ENCODE measurements at regions not wholly inside any gene's neighbourhood (a gene's known extent, or its start where the extent isn't known, plus 50 kb on each side); places are given as distances from the start of the nearest gene placed in this dataset.
"Not testable (repeated sequence)": the region's sequence is repeated elsewhere in the genome, so short reads cannot be mapped to it uniquely, and the experiment has no call there.

DNA sequence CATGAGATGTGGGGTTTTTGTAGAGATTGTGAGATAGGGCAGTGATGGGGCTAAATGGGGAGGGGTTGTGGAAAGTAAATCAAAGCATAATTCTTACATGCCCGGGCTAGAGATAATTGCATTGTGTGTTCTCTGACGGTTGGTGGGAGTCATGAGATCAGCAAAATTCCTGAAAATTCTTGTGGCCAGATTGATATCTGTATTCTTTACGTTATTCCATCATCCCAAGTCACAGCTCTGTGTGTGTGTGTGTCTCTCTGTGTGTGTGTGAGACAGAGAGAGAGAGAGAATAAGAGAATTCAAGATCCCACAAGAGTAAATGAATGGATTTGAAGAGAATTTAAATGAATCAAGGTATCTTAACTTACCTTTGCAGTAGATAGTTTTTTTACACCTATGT, 138.6 kb upstream of the ARHGAP20 start:
- Histone ChIP-seq H3K4me3 (no peak overlapping the region), H3K27ac (no peak overlapping the region), H3K9me3 (peaks cover 0 to 2% of the 10 kb centered on the region in 2 donors), H3K27me3 (no peaks in the 10 kb centered on the region), H3K4me1 (no peaks in the 10 kb centered on the region), H3K36me3 (no peaks in the 10 kb centered on the region)
- DNase-seq (ENCODE audit: low spot score), result no peak
- TF ChIP-seq, protein P1, sequence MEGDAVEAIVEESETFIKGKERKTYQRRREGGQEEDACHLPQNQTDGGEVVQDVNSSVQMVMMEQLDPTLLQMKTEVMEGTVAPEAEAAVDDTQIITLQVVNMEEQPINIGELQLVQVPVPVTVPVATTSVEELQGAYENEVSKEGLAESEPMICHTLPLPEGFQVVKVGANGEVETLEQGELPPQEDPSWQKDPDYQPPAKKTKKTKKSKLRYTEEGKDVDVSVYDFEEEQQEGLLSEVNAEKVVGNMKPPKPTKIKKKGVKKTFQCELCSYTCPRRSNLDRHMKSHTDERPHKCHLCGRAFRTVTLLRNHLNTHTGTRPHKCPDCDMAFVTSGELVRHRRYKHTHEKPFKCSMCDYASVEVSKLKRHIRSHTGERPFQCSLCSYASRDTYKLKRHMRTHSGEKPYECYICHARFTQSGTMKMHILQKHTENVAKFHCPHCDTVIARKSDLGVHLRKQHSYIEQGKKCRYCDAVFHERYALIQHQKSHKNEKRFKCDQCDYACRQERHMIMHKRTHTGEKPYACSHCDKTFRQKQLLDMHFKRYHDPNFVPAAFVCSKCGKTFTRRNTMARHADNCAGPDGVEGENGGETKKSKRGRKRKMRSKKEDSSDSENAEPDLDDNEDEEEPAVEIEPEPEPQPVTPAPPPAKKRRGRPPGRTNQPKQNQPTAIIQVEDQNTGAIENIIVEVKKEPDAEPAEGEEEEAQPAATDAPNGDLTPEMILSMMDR (IDR thresholded peaks at IDR 0.05), result no peak

GRCh38 chr11:110843053-110843452, 130.8 kb upstream of the ARHGAP20 start:
- not testable (repeated sequence) for DNase-seq (ENCODE audit: low spot score); H3K4me3 ChIP-seq; H3K27ac ChIP-seq; H3K27me3 ChIP-seq; H3K36me3 ChIP-seq; H3K4me1 ChIP-seq
- H3K9me3 ChIP-seq, result peaks cover 2 to 12% of the 10 kb centered on the region in 2 donors

- Histone ChIP-seq H3K27ac (no peak overlapping the region), H3K27me3 (no peaks in the 10 kb centered on the region)
- DNase-seq (ENCODE audit: low spot score), result no peak
Measured at GRCh38 chr11:110838808-110839207, 126.6 kb upstream of the ARHGAP20 start.

DNA sequence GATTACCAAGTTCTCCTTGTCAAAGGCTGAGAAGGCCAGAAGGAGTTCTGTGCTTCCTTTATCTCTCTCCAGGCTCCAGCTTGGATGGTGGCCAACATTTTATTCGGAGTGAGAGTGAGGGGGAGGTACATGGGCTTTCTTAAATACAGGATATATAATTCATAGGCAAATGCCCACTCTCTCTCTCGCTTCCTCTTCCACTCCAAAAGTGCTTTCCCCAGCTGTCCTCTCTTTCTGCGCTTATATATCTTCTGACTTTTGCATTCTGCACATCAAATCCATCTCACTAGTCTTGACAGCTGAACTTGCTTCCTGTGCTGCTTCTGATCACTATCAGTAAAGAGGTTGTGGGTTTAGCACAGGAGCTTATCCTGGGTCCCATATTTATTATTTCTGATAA, 125.4 kb upstream of the ARHGAP20 start:
- DNase-seq (ENCODE audit: low spot score), result no peak
- no peaks in the 10 kb centered on the region for H3K4me1 ChIP-seq
- TF ChIP-seq, protein P1 (IDR thresholded peaks at IDR 0.05), result no peak
- no peak overlapping the region for H3K27ac ChIP-seq
- H3K36me3 ChIP-seq, result no peaks in the 10 kb centered on the region
- peaks cover 0 to 3% of the 10 kb centered on the region in 2 donors for H3K9me3 ChIP-seq
- H3K4me3 ChIP-seq, result no peak overlapping the region
- no peaks in the 10 kb centered on the region for H3K27me3 ChIP-seq

More at GRCh38 chr11:110838808-110839207, 126.6 kb upstream of the ARHGAP20 start:
- Histone ChIP-seq H3K36me3 (no peaks in the 10 kb centered on the region), H3K9me3 (peaks cover 0 to 12% of the 10 kb centered on the region in 2 donors), H3K4me1 (no peaks in the 10 kb centered on the region), H3K4me3 (no peak overlapping the region)
- TF ChIP-seq, protein P1 (IDR thresholded peaks at IDR 0.05), result no peak

GRCh38 chr11:110835106-110835505, 122.9 kb upstream of the ARHGAP20 start:
- TF ChIP-seq, protein P1 (IDR thresholded peaks at IDR 0.05), result no peak

DNA sequence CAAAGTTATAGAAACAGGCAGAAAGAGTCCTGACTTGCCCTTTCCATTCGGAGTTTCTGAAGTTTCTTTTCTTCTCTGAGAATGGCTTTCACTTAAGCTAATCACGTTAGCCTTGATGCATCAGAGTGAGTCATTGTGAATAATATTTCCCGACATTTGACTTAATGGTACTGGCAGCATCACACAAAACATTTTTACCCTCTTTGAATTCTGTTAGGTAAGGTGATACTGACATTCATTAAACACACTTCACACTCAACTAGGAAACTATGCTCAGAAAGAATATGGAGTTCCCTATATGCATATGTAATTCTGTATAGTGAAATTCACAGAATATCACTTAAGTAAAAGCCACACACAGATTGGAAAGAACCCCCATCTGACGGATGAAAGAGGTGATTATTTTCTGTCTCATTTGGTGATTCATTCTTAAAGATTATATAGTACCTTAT, 120.8 kb upstream of the ARHGAP20 start:
- Histone ChIP-seq H3K27ac (no peak overlapping the region), H3K4me1 (no peaks in the 10 kb centered on the region), H3K36me3 (no peaks in the 10 kb centered on the region), H3K4me3 (no peak overlapping the region), H3K9me3 (no peaks in the 10 kb centered on the region), H3K27me3 (no peaks in the 10 kb centered on the region)
- TF ChIP-seq, protein P1 (IDR thresholded peaks at IDR 0.05), result no peak
- DNase-seq (ENCODE audit: low spot score), result no peak

More at GRCh38 chr11:110835106-110835505, 122.9 kb upstream of the ARHGAP20 start:
- Histone ChIP-seq H3K27ac (no peak overlapping the region), H3K36me3 (no peaks in the 10 kb centered on the region), H3K9me3 (no peaks in the 10 kb centered on the region), H3K27me3 (no peaks in the 10 kb centered on the region), H3K4me1 (no peaks in the 10 kb centered on the region), H3K4me3 (no peak overlapping the region)
- DNase-seq (ENCODE audit: low spot score), result no peak

All from right atrium auricular region (tissue), 2 donors.